RWPE2 (cell line): ENCODE measurements at regions not wholly inside any gene's neighbourhood (a gene's known extent, or its start where the extent isn't known, plus 50 kb on each side); places are given as distances from the start of the nearest gene placed in this dataset.

Source experiments
- ATAC-seq: fragments of 200-7000 bp; cut with Tn5 transposase; 3 replicates; pipeline ENCODE4 v1.9.1; 2021; ENCODE audit warnings: low read depth
- DNase-seq: peaks from one replicate; pipeline ENCODE4 v3.0.0-alpha.2; 2020; ENCODE audit warnings: low spot score
- H3K27ac ChIP-seq: fragments of 450-650 bp; 2 replicates; pipeline ENCODE4 v1.5.1; 2017; ENCODE audit warnings: mild to moderate bottlenecking; ENCODE audit not compliant: poor library complexity, severe bottlenecking
- H3K27me3 ChIP-seq: fragments of 250-450 bp; sonication (Bioruptor Pico); 2 replicates; pipeline ENCODE4 v1.5.1; 2021; ENCODE audit warnings: mild to moderate bottlenecking, moderate library complexity; ENCODE audit not compliant: insufficient read depth, poor library complexity, severe bottlenecking
- H3K36me3 ChIP-seq: fragments of 250-450 bp; sonication (Bioruptor Pico); 2 replicates; pipeline ENCODE4 v1.5.1; 2020; ENCODE audit warnings: low read depth, mild to moderate bottlenecking, moderate library complexity
- H3K4me1 ChIP-seq: fragments of 250-450 bp; sonication (Bioruptor Pico); 2 replicates; pipeline ENCODE4 v1.5.1; 2021; ENCODE audit warnings: mild to moderate bottlenecking, moderate library complexity; ENCODE audit not compliant: insufficient read depth, poor library complexity, severe bottlenecking
- H3K4me3 ChIP-seq: fragments of 250-450 bp; sonication (Bioruptor Pico); 2 replicates; pipeline ENCODE4 v1.5.1; 2021; ENCODE audit warnings: mild to moderate bottlenecking, moderate library complexity; ENCODE audit not compliant: severe bottlenecking
- H3K9me3 ChIP-seq: fragments of 250-450 bp; sonication (Bioruptor Pico); 2 replicates; pipeline ENCODE4 v1.5.1; 2021; ENCODE audit warnings: mild to moderate bottlenecking, moderate library complexity; ENCODE audit not compliant: severe bottlenecking
- CTCF ChIP-seq: fragments of 450-650 bp; IDR thresholded peaks from one replicate; pipeline ENCODE4 v1.5.1; 2017; ENCODE audit warnings: mild to moderate bottlenecking, moderate library complexity; ENCODE audit not compliant: poor library complexity, severe bottlenecking

GRCh38 chr20:60528141-60528540, 569.9 kb downstream of the CDH26 start:
- H3K9me3 ChIP-seq: no peaks in the 10 kb centered on the region
- no peaks in the 10 kb centered on the region for H3K4me1 ChIP-seq
- peaks cover 66% of the 10 kb centered on the region for H3K27me3 ChIP-seq
- no peak overlapping the region for H3K27ac ChIP-seq
- H3K36me3 ChIP-seq: no peaks in the 10 kb centered on the region
- ATAC-seq: peak; percentile 23; the same call in 1 of the 3 replicates
- TF ChIP-seq CTCF: no peak
- no peak overlapping the region for H3K4me3 ChIP-seq
- DNase-seq: peak; percentile 38

- no peak for TF ChIP-seq CTCF
- no peaks in the 10 kb centered on the region for H3K9me3 ChIP-seq
- H3K4me1 ChIP-seq: no peaks in the 10 kb centered on the region
- DNase-seq (peak; percentile 64), ATAC-seq (no peak)
- no peak overlapping the region for H3K4me3 ChIP-seq
- H3K36me3 ChIP-seq: no peaks in the 10 kb centered on the region
- peaks cover 64% of the 10 kb centered on the region for H3K27me3 ChIP-seq
- H3K27ac ChIP-seq: no peak overlapping the region
Measured at GRCh38 chr20:60529149-60529548, 570.9 kb downstream of the CDH26 start.

GRCh38 chr20:60535211-60535610, 577.0 kb downstream of the CDH26 start:
- no peaks in the 10 kb centered on the region for H3K9me3 ChIP-seq
- H3K4me3 ChIP-seq: no peak overlapping the region
- no peak for DNase-seq
- no peaks in the 10 kb centered on the region for H3K36me3 ChIP-seq
- H3K4me1 ChIP-seq: no peaks in the 10 kb centered on the region
- H3K27ac ChIP-seq: no peak overlapping the region
- TF ChIP-seq CTCF: no peak
- ATAC-seq: no peak
- H3K27me3 ChIP-seq: peaks cover 79% of the 10 kb centered on the region

- no peak for DNase-seq
- H3K27ac ChIP-seq: no peak overlapping the region
- no peaks in the 10 kb centered on the region for H3K4me1 ChIP-seq
- no peaks in the 10 kb centered on the region for H3K36me3 ChIP-seq
- H3K9me3 ChIP-seq: peaks cover 2% of the 10 kb centered on the region
- H3K27me3 ChIP-seq: peaks cover 84% of the 10 kb centered on the region
- no peak overlapping the region for H3K4me3 ChIP-seq
- ATAC-seq: no peak; the same call in 2 of the 3 replicates
- no peak for TF ChIP-seq CTCF
Measured at GRCh38 chr20:60540591-60540990, 582.4 kb downstream of the CDH26 start.

- ATAC-seq: peak; percentile 36; the same call in 1 of the 3 replicates
- Histone ChIP-seq H3K27ac (no peak overlapping the region), H3K4me3 (no peak overlapping the region), H3K27me3 (peaks cover 87% of the 10 kb centered on the region), H3K9me3 (peaks cover 2% of the 10 kb centered on the region), H3K36me3 (no peaks in the 10 kb centered on the region), H3K4me1 (no peaks in the 10 kb centered on the region)
- no peak for TF ChIP-seq CTCF
- no peak for DNase-seq
Measured at GRCh38 chr20:60541991-60542390, 583.8 kb downstream of the CDH26 start.
